ENCODE measurements at regions not wholly inside any gene's neighbourhood (a gene's known extent, or its start where the extent isn't known, plus 50 kb on each side); places are given as distances from the start of the nearest gene placed in this dataset.

GRCh38 chr11:15624701-15625100, 510.0 kb downstream of the INSC start:
- no peak for DNase-seq
- ATAC-seq, result no peak
- peaks cover 2 to 3% of the 10 kb centered on the region in 2 donors for H3K9me3 Mint-ChIP-seq
- Histone ChIP-seq H3K27me3 (ENCODE audit: control insufficient read depth, insufficient read depth, low read length) (no peaks in the 10 kb centered on the region), H3K4me1 (ENCODE audit: control insufficient read depth, insufficient read depth, low read length) (no peaks in the 10 kb centered on the region), H3K27ac (ENCODE audit: low read length) (no peak overlapping the region), H3K36me3 (ENCODE audit: control insufficient read depth, insufficient read depth, low read length) (no peaks in the 10 kb centered on the region), H3K9me3 (ENCODE audit: control insufficient read depth, insufficient read depth, low read length) (no peaks in the 10 kb centered on the region), H3K4me3 (ENCODE audit: low read length) (no peak overlapping the region)
- TF ChIP-seq, protein P1, sequence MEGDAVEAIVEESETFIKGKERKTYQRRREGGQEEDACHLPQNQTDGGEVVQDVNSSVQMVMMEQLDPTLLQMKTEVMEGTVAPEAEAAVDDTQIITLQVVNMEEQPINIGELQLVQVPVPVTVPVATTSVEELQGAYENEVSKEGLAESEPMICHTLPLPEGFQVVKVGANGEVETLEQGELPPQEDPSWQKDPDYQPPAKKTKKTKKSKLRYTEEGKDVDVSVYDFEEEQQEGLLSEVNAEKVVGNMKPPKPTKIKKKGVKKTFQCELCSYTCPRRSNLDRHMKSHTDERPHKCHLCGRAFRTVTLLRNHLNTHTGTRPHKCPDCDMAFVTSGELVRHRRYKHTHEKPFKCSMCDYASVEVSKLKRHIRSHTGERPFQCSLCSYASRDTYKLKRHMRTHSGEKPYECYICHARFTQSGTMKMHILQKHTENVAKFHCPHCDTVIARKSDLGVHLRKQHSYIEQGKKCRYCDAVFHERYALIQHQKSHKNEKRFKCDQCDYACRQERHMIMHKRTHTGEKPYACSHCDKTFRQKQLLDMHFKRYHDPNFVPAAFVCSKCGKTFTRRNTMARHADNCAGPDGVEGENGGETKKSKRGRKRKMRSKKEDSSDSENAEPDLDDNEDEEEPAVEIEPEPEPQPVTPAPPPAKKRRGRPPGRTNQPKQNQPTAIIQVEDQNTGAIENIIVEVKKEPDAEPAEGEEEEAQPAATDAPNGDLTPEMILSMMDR (IDR thresholded peaks at IDR 0.05), result no peak
- H3K27ac Mint-ChIP-seq, result no peak overlapping the region
- no peak overlapping the region for H3K4me3 Mint-ChIP-seq
- H3K4me1 Mint-ChIP-seq, result no peaks in the 10 kb centered on the region
- intact Hi-C loops (cut with micrococcal nuclease), result no loop called here
- H3K27me3 Mint-ChIP-seq (ENCODE audit: low read depth in 2 of 2), result peaks cover 4 to 10% of the 10 kb centered on the region in 2 donors
- H3K36me3 Mint-ChIP-seq, result no peaks in the 10 kb centered on the region
- 90% methylated on average over 4 of the region's 4 CpGs for WGBS (ENCODE audit: insufficient coverage)

GRCh38 chr11:15625691-15626090, 511.0 kb downstream of the INSC start:
- no peak overlapping the region for H3K27ac Mint-ChIP-seq
- ATAC-seq, result no peak
- TF ChIP-seq, protein P1 (IDR thresholded peaks at IDR 0.05), result no peak
- no peaks in the 10 kb centered on the region for H3K4me1 Mint-ChIP-seq
- H3K9me3 Mint-ChIP-seq, result peaks cover 2 to 5% of the 10 kb centered on the region in 2 donors
- Histone ChIP-seq H3K4me3 (ENCODE audit: low read length) (no peak overlapping the region), H3K27me3 (ENCODE audit: control insufficient read depth, insufficient read depth, low read length) (no peaks in the 10 kb centered on the region), H3K27ac (ENCODE audit: low read length) (no peak overlapping the region), H3K9me3 (ENCODE audit: control insufficient read depth, insufficient read depth, low read length) (no peaks in the 10 kb centered on the region), H3K36me3 (ENCODE audit: control insufficient read depth, insufficient read depth, low read length) (no peaks in the 10 kb centered on the region), H3K4me1 (ENCODE audit: control insufficient read depth, insufficient read depth, low read length) (no peaks in the 10 kb centered on the region)
- no peak overlapping the region for H3K4me3 Mint-ChIP-seq
- H3K27me3 Mint-ChIP-seq (ENCODE audit: low read depth in 2 of 2), result peaks cover 4 to 13% of the 10 kb centered on the region in 2 donors
- intact Hi-C loops (cut with micrococcal nuclease), result no loop called here
- 67% methylated on average over 1 of the region's 2 CpGs for WGBS (ENCODE audit: insufficient coverage)
- DNase-seq, result no peak
- H3K36me3 Mint-ChIP-seq, result no peaks in the 10 kb centered on the region

DNA sequence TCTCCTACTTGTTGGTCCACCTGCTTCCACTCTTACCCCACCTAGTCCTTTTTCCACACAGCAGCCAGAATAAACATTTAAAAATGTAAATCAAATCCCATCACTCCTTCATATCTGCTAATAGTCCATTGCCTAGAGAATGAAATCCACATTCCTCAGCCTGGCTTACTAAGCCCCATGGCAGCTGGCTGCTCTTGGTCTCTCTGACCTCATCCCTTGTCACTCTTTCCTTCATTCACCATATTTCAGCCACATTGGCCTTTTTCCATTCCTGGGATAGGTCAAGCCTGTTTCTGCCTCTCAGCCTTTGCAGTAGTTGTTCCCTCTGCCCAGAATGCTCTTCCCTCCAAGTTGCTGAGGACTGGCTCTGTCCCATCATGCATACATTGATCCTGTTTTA, 512.8 kb downstream of the INSC start:
- ATAC-seq (no peak), DNase-seq (no peak)
- intact Hi-C loops (cut with micrococcal nuclease), result no loop called here
- Histone ChIP-seq H3K9me3 (ENCODE audit: control insufficient read depth, insufficient read depth, low read length) (no peaks in the 10 kb centered on the region), H3K36me3 (ENCODE audit: control insufficient read depth, insufficient read depth, low read length) (no peaks in the 10 kb centered on the region), H3K4me3 (ENCODE audit: low read length) (no peak overlapping the region), H3K27me3 (ENCODE audit: control insufficient read depth, insufficient read depth, low read length) (no peaks in the 10 kb centered on the region), H3K27ac (ENCODE audit: low read length) (no peak overlapping the region), H3K4me1 (ENCODE audit: control insufficient read depth, insufficient read depth, low read length) (no peaks in the 10 kb centered on the region)
- H3K36me3 Mint-ChIP-seq, result no peaks in the 10 kb centered on the region
- no peak overlapping the region for H3K27ac Mint-ChIP-seq
- H3K4me3 Mint-ChIP-seq, result no peak overlapping the region
- peaks cover 2 to 5% of the 10 kb centered on the region in 2 donors for H3K9me3 Mint-ChIP-seq
- TF ChIP-seq, protein P1 (IDR thresholded peaks at IDR 0.05), result no peak
- no peaks in the 10 kb centered on the region for H3K4me1 Mint-ChIP-seq
- H3K27me3 Mint-ChIP-seq (ENCODE audit: low read depth in 2 of 2), result peaks cover 4 to 21% of the 10 kb centered on the region in 2 donors

DNA sequence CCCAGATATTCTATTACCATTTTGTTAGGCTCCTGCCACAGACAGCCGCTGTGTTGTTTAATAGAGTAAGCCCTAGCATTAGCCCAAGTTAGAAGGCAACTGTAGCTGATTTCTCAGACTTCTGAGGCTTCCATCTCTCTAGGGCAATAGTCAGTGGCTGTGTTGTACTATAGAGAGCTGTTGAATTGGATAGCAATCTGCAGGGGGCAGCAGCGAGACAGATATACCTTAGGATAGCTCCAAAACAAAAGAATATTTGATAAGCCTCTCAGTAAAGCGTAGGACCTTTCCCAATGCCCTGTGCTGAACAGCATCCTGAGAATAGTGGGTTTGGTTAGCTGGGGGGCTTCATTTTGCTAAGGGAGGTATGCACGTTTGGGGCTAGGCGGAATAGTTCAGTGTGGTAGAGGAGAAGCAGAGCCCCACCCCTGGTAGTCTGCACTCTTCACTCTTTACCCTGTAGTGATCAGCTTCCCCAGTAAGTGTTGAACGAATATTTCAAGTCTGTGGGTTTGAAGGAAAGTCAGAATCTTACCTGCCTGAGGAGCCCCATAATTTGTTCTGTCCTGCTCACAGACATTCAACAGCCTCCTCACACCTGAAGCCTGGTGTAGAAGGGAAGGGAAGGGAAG, 515.1 kb downstream of the INSC start:
- Mint-ChIP-seq H3K9me3 (peaks cover 0 to 5% of the 10 kb centered on the region in 2 donors), H3K27me3 (ENCODE audit: low read depth in 2 of 2) (peaks cover 4 to 14% of the 10 kb centered on the region in 2 donors), H3K4me1 (no peaks in the 10 kb centered on the region), H3K27ac (no peak overlapping the region), H3K4me3 (no peak overlapping the region), H3K36me3 (no peaks in the 10 kb centered on the region)
- TF ChIP-seq, protein P1 (IDR thresholded peaks at IDR 0.05), result no peak
- no peak for DNase-seq
- no peak overlapping the region for H3K27ac ChIP-seq (ENCODE audit: low read length)
- no peak for ATAC-seq
- H3K27me3 ChIP-seq (ENCODE audit: control insufficient read depth, insufficient read depth, low read length), result no peaks in the 10 kb centered on the region
- no peak overlapping the region for H3K4me3 ChIP-seq (ENCODE audit: low read length)
- WGBS (ENCODE audit: insufficient coverage), result 67% methylated on average over 5 of the region's 6 CpGs
- no peaks in the 10 kb centered on the region for H3K9me3 ChIP-seq (ENCODE audit: control insufficient read depth, insufficient read depth, low read length)
- no peaks in the 10 kb centered on the region for H3K36me3 ChIP-seq (ENCODE audit: control insufficient read depth, insufficient read depth, low read length)
- intact Hi-C loops (cut with micrococcal nuclease), result no loop called here
- H3K4me1 ChIP-seq (ENCODE audit: control insufficient read depth, insufficient read depth, low read length), result no peaks in the 10 kb centered on the region

All from natural killer cell (primary cell).